ENCODE measurements at regions not wholly inside any gene's neighbourhood (a gene's known extent, or its start where the extent isn't known, plus 50 kb on each side); places are given as distances from the start of the nearest gene placed in this dataset.

GRCh38 chr1:82978461-82979324, 1020.2 kb downstream of the TTLL7 start:
- no peak overlapping the region for H3K4me3 ChIP-seq (ENCODE audit: low read length)

GRCh38 chr1:82972841-82973553, 1025.9 kb downstream of the TTLL7 start:
- TF ChIP-seq, protein P1, sequence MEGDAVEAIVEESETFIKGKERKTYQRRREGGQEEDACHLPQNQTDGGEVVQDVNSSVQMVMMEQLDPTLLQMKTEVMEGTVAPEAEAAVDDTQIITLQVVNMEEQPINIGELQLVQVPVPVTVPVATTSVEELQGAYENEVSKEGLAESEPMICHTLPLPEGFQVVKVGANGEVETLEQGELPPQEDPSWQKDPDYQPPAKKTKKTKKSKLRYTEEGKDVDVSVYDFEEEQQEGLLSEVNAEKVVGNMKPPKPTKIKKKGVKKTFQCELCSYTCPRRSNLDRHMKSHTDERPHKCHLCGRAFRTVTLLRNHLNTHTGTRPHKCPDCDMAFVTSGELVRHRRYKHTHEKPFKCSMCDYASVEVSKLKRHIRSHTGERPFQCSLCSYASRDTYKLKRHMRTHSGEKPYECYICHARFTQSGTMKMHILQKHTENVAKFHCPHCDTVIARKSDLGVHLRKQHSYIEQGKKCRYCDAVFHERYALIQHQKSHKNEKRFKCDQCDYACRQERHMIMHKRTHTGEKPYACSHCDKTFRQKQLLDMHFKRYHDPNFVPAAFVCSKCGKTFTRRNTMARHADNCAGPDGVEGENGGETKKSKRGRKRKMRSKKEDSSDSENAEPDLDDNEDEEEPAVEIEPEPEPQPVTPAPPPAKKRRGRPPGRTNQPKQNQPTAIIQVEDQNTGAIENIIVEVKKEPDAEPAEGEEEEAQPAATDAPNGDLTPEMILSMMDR (conservative IDR thresholded peaks at IDR 0.05; ENCODE audit: low read depth, low read length) = no peak
- no peak for DNase-seq (ENCODE audit: low read depth)
- H3K4me3 ChIP-seq (ENCODE audit: low read length) = no peak overlapping the region

More at GRCh38 chr1:82978461-82979324, 1020.2 kb downstream of the TTLL7 start:
- TF ChIP-seq, protein P1 (conservative IDR thresholded peaks at IDR 0.05; ENCODE audit: low read depth, low read length) = no peak
- peak; percentile 34 for DNase-seq (ENCODE audit: low read depth)

- TF ChIP-seq, protein P1 (conservative IDR thresholded peaks at IDR 0.05; ENCODE audit: low read depth, low read length) = no peak
- no peak overlapping the region for H3K4me3 ChIP-seq (ENCODE audit: low read length)
- no peak for DNase-seq (ENCODE audit: low read depth)
These were observed 1029.6 kb downstream of the TTLL7 start for GRCh38 chr1:82969340-82969739.

- no peak for DNase-seq (ENCODE audit: low read depth)
- H3K4me3 ChIP-seq (ENCODE audit: low read length) = no peak overlapping the region
- TF ChIP-seq, protein P1 (conservative IDR thresholded peaks at IDR 0.05; ENCODE audit: low read depth, low read length) = no peak
These were observed 1036.3 kb downstream of the TTLL7 start for GRCh38 chr1:82962658-82963057.

GRCh38 chr1:82950606-82951200, 1048.2 kb downstream of the TTLL7 start:
- DNase-seq (ENCODE audit: low read depth) = no peak
- no peak overlapping the region for H3K4me3 ChIP-seq (ENCODE audit: low read length)
- TF ChIP-seq, protein P1 (conservative IDR thresholded peaks at IDR 0.05; ENCODE audit: low read depth, low read length) = no peak

DNA sequence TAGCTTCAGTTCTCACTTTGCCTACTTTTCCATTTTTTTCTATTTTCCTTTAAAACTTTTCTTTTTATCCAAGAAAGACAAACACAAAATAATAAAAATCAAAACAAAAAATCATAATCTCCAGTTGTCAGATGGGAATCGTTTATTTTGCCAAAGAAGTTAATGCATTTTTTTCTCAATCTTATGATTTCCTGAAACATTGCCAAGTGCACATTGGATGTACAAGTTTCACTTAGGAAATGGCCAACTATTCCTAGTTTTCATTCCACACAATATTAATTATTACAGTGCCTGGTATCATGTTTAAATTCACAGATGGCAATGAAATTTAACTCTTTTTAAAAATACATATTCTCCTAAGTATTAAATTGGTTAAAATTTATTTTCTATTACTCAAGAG, 1050.5 kb downstream of the TTLL7 start:
- H3K4me3 ChIP-seq (ENCODE audit: low read length) = no peak overlapping the region
- TF ChIP-seq, protein P1 (conservative IDR thresholded peaks at IDR 0.05; ENCODE audit: low read depth, low read length) = no peak
- DNase-seq (ENCODE audit: low read depth) = no peak

Measured in retinal pigment epithelial cell (primary cell).